GM18508 (cell line): ENCODE measurements at regions not wholly inside any gene's neighbourhood (a gene's known extent, or its start where the extent isn't known, plus 50 kb on each side); places are given as distances from the start of the nearest gene placed in this dataset.
"Not testable (repeated sequence)": the region's sequence is repeated elsewhere in the genome, so short reads cannot be mapped to it uniquely, and the experiment has no call there.

Experiments
- ATAC-seq: cut with Tn5 transposase; IDR thresholded peaks from one replicate; pipeline ENCODE4 v1.9.1; 2021; ENCODE audit warnings: moderate number of reproducible peaks; ENCODE audit not compliant: insufficient read depth, unreplicated experiment

DNA sequence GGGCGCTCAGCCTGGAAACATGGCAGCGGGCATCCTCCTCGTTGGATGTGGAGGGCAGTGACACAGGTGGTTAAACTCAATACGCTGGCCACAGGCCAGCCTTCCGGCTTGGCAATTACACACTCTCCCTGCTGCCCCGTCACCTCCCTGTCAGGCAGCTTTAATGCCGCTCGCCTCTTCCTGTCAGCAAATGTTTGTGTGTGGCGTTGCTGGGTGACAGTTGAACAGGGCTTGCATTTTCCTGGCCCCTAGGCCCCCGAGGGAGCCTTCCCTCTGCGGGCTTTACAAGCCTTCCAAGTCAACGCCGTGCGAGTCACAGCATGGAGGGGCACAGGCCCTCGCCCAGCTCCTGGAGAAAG lies 620.0 kb downstream of the BCOR start:
- no peak for ATAC-seq

DNA sequence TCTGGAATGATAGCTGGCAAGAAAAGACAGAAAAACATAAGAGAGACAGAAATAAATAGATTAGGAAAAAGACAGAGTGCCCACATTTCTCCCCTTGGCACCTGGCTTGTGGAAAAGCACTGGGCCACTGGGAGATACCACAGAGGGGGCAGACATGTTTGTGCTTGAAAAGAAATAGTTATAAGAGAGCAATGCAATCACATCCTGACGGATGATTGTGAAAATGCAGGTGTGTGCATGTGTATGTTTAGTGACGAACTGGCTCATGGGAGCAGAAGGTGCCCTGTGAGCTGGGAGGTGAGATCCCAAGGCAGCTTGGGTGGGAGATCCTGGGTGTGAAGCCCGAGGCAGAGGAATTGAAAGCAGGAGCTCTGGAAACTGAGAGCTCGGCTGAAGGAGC lies 617.9 kb downstream of the BCOR start:
- no peak for ATAC-seq

DNA sequence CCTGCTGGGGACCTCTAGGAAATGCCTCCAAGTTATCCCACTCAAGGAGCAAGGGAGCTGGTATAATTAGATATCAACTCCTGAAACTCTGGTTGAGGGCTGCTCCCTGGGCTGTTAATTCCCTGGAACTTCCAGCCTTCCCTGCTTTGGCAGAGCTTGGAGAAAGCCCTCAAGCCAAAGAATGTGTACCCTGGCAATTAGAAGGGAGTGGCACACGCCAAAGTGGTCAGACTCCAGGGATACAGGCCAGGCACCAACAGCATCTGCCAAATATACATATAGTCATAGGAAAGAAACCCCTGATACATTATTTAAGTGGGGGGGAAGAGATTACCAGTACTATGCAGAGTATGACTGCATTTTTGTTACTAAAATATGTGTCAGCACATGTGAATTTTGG lies 616.8 kb downstream of the BCOR start:
- ATAC-seq: no peak

GRCh38 chrX:39481621-39482020 lies 616.1 kb downstream of the BCOR start:
- ATAC-seq: no peak

- no peak for ATAC-seq
These were observed 613.3 kb downstream of the BCOR start for GRCh38 chrX:39484159-39485068.

DNA sequence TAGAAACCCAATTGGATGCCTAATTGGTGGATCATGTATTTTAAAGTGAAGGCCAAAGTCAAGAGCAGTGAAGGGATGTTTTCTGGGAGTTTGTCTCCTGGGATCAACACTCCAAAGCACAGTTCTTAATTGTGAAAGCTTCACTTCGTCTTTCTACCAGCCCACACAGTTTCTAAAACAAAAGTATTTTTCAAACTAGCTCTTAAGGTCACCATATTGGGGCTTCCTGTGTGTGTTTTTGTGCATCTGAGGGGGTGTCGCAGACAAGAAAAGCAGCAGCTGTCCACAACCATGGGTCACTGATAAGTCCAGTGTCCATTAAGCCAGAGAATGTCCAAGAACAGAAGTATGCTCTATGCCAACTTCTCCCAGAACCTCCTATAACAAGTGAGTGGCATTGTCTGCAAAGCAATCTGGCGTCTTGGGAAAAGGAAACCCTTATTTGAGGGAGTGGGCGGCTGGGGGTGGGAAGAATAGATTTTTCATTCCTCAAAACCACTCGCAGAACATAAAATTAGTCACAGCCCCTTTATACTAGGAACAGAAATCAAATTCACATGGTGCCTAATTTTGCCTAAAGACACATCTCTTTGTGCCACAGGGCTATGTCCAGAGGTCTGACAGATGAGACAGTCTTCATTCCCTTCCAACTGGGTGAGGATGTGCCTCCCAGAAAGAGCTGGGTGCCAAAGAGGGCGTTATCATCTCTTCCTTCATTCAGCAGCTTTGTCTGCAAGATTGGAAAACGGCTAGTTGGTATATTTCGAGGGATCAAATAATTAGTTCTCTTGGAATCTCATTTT lies 610.4 kb downstream of the BCOR start:
- ATAC-seq: no peak

- no peak for ATAC-seq
These were observed 609.8 kb downstream of the BCOR start for GRCh38 chrX:39487969-39488330.

DNA sequence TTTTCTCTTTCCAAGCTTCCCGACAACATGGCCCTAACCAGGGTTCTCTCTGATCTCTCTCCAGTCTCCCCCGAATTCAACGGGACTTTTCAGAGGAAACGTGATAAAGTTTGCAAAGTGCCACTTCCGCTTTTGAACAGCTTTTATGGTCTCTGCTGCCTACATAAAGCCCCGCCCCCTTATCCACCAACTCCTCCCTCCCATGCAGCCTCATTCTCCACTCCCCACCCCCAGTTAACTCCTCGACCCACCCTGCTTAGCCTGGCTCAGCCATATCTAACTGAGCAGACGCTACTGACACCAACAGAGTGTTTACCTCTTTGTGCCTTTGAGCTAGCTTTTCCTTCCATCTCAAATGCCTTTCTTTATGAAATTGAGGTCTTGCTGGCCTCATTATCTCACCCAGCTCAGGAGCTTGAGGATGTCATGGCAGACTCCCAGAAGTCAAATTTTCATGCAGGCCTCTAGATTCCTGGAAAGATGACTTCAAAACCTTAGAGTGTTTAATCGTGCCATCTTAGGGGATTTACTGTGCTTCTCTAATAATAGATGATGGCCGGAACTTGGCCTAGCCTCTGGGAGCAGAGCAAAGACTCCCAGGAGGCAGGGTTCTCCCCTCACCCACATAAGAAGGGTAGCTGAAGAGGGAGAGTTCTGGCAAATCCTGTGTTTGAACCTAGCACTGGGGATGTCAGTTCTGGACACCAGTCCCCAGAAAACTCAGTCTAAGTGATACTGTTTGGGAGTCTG lies 606.0 kb downstream of the BCOR start:
- no peak for ATAC-seq

- ATAC-seq: no peak
These were observed 605.1 kb downstream of the BCOR start for GRCh38 chrX:39492497-39493162.

DNA sequence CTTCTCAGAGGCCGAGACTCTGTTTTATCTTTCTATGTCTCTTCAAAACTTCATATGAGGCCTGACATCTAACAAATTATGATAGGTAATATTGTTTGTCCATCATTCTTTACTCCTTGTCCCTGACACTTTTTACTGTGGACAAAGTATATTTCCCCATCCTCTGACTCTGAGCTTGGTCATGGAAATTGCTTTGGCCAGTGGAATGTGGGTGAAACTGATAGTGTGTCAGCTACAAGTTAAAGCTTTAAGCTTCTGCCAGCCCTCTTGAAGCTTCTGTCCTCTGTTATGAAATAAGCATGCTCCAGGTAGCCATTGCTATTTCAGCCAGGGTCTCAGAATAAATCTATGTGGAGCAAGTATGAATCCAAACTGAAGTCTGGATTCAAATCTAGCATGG lies 604.6 kb downstream of the BCOR start:
- no peak for ATAC-seq

DNA sequence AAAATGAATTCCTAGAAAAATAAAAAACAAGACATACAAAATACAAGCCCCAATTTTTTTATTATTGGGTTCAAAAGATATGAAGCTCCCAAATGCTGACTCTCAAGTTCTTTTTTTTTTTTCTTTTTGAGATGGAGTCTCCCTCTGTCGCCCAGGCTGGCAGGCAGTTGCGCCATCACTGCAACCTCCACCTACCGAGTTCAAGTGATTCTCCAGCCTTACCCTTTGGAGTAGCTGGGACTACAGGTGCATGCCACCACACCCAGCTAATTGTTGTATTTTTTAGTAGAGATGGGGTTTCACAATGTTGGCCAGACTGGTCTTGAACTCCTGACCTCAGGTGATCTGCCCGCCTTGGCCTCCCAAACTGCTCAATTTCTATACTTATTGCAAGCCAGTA lies 600.6 kb downstream of the BCOR start:
- ATAC-seq: not testable (repeated sequence)

- no peak for ATAC-seq
These were observed 600.0 kb downstream of the BCOR start for GRCh38 chrX:39497702-39498265.

- ATAC-seq: no peak
These were observed 597.8 kb downstream of the BCOR start for GRCh38 chrX:39499996-39500395.

GRCh38 chrX:39501822-39502221 lies 595.9 kb downstream of the BCOR start:
- no peak for ATAC-seq

DNA sequence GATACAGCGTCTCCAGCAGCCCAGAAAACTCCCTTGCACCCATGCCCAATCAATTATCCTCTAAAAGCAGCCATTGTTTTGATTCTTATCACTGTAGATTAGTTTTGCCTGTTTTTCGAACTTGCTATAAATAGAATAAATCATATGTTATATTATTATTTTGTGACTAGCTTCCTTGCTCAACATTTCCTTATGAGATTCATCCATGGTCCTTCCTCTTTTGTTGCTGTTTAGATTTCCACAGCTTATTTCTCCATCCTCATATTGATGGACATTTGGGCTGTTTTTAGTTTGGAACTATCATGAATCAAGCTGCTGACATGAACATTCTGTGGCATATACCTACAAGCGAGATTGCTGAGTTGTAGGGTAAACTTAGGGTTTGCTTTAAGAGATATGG lies 595.3 kb downstream of the BCOR start:
- ATAC-seq: no peak

GRCh38 chrX:39504227-39504626 lies 593.5 kb downstream of the BCOR start:
- ATAC-seq: no peak

DNA sequence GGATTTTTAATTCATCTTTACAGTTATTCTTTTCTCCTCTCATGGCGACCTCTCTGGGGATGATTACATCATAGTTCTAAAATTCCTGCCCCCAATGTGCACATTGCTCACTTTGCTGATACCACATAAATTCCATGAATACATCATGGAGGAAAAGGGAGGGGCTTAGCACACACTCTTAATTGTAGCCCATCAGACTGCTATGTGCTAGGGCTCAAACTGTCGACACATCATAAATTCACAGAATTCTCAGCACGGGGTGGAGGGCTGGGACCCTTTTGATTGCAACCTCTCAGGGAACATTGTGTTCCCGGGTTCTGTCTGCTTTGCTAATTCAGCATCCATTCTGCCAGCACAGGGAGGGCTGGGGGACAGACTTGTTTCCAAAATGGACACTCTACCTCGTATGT lies 592.9 kb downstream of the BCOR start:
- ATAC-seq: no peak

GRCh38 chrX:39506131-39506530 lies 591.6 kb downstream of the BCOR start:
- ATAC-seq: no peak

- no peak for ATAC-seq
These were observed 590.7 kb downstream of the BCOR start for GRCh38 chrX:39507034-39507433.
